Prostate gland (tissue), 2 donors: ENCODE measurements at regions not wholly inside any gene's neighbourhood (a gene's known extent, or its start where the extent isn't known, plus 50 kb on each side); places are given as distances from the start of the nearest gene placed in this dataset.
"Not testable (repeated sequence)": the region's sequence is repeated elsewhere in the genome, so short reads cannot be mapped to it uniquely, and the experiment has no call there.

Source experiments
- POLR2AphosphoS5 ChIP-seq: sonication (generic); formaldehyde crosslinking; IDR thresholded peaks from one replicate; pipeline ENCODE4 v1.6.1; 2017; ENCODE audit warnings: antibody characterized with exemption
- TF ChIP-seq, protein P1 (sequence below), 4 experiments: fragments of 200-600 bp in 2 of 4; fragments of 450-650 bp in 2 of 4; sonication (generic) in 2 of 4; IDR thresholded peaks; 1 replicate in 3 of 4; 2 replicates in 1 of 4; pipeline ENCODE4 v1.5.1; 2016 to 2019; ENCODE audit warnings: antibody characterized with exemption in 4 of 4, mild to moderate bottlenecking in 2 of 4, moderate library complexity in 2 of 4

DNA sequence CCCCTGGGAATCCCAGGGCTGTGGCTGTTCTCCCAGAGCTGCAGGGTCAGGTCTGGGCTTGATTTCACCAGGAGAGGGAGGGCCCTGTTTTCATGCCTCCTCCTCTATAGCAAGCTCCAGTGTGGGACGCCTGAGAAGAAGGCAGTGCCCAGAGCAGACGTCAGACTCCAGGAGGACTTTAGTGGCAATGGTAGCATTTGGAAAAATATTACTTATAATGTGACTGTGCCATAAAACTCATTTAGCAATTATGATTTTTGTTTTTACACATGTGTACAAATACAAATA, 830.2 kb downstream of the TMEM121 start:
- not testable (repeated sequence) for TF ChIP-seq POLR2AphosphoS5
- TF ChIP-seq, protein P1, sequence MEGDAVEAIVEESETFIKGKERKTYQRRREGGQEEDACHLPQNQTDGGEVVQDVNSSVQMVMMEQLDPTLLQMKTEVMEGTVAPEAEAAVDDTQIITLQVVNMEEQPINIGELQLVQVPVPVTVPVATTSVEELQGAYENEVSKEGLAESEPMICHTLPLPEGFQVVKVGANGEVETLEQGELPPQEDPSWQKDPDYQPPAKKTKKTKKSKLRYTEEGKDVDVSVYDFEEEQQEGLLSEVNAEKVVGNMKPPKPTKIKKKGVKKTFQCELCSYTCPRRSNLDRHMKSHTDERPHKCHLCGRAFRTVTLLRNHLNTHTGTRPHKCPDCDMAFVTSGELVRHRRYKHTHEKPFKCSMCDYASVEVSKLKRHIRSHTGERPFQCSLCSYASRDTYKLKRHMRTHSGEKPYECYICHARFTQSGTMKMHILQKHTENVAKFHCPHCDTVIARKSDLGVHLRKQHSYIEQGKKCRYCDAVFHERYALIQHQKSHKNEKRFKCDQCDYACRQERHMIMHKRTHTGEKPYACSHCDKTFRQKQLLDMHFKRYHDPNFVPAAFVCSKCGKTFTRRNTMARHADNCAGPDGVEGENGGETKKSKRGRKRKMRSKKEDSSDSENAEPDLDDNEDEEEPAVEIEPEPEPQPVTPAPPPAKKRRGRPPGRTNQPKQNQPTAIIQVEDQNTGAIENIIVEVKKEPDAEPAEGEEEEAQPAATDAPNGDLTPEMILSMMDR (IDR thresholded peaks at IDR 0.05) = not testable (repeated sequence)
